ENCODE measurements at regions not wholly inside any gene's neighbourhood (a gene's known extent, or its start where the extent isn't known, plus 50 kb on each side); places are given as distances from the start of the nearest gene placed in this dataset.

DNA sequence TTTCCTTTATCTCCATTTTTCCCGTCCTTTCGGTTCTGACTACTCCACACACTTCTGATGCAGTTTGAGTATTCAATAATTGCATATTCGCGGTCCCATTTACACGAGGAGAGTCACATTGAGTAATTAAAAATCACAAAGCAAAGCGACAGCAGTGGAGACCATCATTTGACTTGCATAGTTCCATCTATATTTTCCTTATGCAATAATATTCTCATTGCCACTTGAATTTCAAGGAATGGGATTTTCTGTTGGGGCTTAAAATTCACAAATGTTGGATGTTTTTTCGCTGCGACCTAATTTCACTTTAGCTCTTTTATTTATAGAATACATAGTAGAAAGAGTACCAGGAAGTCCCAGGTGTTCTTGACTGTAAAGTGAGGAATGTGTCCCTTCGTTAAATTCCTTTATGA is 186.8 kb downstream of the ZEB2 start:
- no peak for DNase-seq

DNA sequence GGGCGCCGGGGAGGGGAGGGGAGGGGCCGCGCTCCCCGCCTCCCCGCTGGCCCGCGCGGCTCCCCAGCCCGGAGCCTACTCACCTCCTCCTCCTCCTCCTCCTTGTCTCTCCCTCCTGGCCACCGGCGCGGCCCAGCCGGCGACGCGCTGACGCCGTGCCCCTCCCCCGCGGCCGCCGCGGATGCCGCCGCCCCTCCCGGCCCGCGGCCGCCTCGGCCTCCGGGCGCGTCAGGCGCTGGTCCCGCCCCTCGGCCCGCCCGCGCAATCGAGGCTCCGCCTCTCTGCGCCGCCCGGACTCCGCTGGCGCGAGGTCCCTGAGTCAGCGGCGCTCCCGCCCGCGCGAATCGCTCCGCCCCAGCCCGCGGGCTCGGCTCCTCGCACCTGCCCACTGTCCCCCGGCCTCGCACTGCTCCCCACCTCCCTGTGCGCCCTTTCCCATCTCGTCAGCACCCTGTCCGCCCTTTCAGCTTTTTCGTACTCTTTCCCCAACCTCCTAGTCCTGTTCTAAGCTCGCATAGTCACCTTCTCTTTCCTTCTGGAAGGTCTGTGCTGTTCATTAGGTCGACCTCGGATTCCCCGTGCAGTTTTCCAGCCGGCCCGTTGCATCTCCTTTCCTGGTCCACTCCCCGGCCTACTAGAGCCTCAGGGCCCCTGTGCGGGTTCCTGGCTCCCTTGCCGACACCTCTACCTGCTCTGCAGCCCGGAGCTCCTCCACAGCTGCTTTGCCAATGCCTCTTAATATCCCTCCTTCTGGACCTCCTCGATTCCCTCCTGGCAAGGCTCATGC is 187.4 kb downstream of the ZEB2 start:
- DNase-seq = peak; percentile 89

DNA sequence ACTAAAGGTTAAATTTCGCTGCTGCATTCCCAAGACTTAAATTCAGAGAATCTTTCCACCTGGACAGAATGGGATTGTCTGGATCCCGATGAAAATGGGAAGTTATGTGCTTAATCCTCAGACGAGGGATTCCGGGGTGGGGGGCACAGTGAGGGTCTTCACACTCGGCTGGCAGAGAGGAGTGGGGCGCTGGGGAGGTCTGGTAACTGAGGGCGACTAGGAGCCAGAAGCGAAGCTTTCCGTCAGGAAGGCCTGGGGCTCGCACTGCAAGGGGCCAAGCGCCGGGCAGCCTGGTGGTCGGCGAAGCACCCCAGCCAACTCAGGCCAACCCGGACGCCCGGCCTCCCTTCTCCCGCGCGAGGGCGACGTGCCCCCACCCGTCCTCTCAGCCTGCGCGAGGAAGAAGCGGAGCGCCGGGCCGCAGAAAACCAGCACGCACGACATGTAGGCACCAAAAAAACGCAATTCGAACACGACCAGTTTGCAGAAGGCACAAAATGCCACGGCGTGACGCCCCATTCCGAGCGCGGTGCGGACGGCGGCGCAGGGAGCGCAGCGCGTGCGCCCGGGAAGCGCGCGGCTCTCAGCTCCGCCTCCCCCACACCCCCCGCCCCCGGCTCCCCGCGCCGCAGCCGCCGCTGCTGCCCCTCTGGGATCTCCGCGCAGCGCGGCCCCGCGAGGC is 188.1 kb downstream of the ZEB2 start:
- DNase-seq = no peak

DNA sequence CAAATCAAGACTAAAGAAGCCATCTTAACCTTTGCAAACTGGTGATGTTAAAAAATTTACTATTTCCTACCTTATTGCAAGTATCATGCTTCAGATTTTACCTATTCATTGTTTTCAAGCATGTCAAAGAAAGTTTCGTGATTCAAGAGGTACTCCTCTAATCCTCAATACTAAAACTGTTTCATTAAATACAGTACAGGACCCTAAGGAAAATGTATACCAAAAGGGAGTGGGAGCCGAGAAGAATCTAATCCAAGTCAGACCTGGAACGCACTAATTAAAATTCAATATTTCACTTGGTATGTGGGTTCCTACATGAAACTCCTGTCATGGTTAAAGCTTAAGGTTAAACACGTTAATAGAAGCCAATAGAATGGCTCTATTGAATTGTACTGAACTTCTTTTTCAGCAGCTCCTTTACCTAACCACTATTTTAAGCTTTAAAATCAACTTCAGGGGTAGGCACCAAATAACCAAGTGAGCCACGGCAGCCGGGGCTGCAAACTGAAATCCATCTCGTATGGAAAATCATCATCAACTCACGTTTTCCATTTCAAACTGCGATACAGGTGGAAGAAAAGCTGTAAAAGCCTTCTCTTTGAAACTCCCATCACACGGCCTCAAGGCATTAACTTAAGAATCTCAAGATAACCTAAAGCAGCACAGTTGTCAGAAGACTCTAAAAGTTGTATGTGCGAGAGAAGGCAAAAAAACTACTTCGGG is 188.8 kb downstream of the ZEB2 start:
- peak; percentile 37 for DNase-seq

DNA sequence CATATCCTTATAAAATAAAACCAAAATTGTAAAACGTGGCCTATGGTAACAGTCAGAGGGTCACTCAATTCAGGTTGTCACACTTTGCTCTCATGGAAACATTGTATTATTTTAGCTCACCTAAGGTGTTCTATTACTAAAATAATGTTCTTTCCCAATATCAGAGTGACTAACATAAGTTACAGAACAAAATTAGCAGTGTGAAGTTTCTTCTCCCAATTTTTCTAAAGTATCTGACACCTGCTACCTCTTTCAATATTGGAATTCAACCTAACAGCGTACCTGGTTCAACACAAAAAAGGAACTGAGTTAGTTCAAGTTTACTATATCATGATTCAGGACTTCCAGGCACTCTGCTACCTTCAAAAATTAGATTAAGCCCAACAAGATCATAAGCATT is 190.4 kb downstream of the ZEB2 start:
- no peak for DNase-seq

DNA sequence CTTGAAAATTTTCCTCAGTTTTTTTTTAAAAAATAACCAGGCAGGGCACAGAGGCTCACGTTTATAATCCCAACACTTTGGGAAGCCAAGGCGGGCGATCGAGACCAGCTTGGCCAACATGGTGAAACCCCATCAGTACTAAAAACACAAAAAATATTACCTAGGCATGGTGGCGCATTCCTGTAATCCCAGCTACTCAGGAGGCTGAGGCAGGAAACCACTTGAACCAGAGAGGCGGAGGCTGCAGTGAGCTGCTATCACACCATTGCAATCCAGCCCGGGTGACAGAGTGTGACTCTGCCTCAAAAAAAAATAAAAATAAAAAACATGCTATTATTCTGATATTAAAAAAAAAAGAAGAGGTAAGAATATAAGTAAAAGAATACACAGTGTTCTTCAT is 191.0 kb downstream of the ZEB2 start:
- DNase-seq = no peak

DNA sequence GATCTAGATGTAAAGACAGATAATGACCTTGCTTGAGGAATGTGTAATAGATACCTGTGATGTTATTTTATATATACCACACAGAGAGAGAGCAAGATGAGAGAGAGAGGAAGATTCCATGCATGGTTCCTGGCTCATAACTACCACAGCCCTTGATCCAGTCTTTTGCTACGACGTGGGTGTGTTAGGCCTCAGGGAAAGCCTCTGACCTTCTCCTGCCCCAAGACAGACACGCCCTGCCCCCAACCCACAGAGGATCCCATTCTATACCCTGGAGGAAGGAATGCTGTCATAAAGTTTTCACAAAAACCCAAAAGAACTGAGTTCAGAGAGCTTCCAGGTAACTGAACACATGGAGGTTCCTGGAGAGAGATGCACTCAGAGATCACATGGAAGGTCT is 193.1 kb downstream of the ZEB2 start:
- no peak for DNase-seq

DNA sequence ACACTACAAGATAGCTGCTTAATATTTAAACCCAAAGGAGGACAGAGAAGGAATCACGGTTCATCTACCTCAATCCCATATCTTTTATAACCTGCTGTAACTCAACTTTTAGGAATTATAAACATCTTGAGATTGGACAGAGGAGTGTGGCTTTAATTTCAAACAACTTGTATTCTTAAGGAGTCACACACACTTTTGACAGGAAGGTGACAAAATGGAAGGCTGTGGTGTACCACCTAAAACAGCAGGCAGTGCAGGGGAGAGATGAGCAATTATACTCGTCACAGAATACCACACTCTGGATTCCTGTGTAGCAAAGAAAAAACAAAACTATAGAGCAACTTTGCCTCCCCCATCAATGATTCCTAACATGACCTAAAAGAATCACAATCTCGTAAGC is 194.8 kb downstream of the ZEB2 start:
- peak; percentile 65 for DNase-seq

DNA sequence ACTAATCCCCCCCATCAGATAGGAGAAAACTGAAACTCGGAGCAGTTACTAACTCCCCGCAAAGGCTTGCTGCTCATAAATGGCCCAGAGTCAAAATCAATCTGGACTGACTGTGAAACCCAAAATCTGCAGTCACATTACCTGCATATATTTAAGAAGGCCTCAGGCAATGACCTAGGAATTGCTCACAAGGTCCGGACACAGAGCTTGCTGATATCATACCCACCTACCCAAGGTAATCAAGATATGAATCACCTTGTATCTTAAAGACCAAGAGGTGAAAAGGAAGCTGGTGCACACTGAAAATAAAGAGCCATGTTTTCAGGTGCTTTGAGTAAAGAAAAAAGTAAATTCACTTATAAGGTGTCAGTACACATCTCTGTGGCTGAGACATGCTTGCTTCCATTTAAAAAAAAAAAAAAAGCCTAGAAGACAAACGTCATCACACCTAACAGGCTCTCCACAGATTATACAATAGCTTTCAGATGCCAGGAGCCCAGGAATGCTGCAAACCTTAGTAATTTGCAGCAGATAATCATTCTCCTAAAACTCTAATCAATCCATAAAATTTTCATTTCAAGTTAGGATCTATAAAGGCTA is 195.4 kb downstream of the ZEB2 start:
- peak; percentile 41 for DNase-seq

DNA sequence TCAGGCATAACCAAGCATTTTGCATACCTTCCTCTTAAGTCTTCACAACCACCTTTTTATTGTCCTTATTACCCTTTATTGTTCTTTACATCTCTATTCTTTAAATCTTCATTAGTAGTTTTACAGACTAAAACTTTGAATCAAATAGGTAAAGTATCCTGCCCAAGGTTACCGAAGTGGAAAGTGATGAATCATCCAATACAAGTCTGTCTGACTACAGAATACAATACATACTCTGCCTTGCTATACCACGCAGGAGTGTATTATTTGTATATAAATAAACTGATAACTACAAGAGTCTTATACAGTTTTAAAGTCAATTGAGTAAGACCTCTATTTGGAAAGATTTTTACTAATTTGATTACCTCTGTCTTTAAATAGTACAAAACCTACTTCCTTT is 196.0 kb downstream of the ZEB2 start:
- no peak for DNase-seq

DNA sequence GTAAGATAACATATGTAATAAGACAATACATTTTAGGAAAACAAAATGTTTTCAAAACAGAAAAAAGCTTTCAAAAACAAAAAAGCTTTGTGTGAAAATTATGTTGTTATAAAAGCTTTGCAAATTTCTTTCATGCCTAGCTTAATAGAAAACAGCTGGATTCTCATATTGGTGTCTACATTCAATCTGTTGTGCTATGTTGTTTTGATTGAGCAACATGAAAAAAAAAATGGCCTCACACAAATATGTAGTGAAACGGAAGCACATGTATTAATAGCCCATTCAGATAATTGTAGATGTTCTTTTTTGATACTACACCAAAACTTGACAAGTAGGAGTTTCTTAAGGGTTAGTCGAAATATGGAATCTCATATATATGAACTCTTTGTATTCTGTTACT is 197.5 kb downstream of the ZEB2 start:
- DNase-seq = no peak

DNA sequence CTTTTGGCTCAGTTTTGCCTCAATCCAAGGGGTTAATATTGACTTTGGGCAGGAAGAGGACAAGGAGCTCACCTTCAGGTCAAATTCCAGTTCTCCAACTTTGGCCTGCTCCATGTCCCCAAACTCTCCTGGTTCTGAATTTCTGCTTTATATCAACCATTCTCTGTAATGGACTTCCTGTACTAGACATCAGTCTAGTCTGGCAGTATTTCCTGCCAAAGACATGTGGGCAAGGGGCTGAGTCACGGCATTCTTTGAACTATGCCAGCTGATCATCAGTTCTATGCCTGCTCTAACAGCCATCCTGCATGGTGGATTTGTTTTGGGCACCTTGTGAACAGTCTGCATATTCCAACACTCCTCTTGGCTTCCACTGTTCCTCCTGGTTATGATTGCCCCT is 199.4 kb downstream of the ZEB2 start:
- DNase-seq = peak; percentile 60

DNA sequence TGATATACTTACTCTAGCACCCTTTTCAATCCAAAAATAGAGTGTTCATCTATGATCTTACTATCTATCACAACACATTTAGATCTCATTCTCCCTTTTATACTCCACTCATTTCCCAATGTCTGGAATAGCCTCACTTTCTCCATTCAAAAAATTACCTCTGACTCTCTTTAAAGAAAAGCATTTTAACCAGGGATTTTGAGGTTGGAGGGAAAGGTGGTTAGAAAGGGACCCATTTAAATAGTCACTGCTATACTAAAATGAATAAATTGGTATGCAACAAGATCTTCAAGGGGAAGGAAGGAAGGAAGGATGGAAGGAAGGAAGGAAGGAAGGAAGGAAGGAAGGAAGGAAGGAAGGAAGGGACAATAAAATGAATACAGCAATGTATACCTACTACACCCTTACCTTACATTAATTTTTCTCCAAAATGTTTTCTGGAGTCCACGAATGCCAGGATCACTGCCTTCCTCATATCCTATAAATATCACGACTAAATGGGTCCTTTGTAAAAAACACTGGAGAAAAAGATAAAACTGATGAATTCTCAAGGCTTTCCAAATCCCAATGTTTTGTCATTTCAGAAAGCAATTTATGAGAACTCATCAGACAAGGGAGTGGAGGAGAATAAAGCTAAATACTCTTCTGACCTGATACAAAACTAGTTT is 202.7 kb downstream of the ZEB2 start:
- no peak for DNase-seq

DNA sequence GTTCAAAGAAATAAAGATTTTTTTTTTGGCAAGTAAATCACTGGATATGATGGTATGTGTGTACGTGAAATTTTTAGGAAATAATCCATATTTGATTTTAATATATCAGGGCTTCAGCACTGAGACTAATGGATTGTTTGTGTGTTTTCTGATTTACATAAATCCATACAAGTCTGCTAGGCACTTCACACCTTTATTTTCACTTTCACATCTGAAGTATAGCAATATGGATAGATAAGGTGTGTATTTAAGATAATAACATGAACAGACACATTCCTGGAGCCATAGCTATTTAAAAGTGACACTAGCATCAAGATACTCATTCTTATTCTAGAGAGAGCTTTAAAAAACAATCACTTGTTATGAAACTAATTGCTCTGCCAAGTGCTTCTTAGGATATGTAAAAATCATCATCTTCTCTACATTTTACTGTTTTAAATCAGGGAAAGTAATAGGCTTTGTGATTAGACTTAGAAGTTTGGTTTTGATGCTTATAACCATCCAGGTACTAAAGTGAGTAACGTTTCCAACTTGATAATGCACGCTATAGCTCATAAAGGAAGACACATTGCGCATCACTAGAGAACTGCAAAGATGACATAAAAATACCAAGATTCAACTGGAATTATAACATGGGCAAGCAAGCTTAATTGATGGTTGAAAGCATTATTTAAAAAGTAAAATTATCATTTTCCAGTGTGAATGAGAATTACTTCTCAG is 208.9 kb downstream of the ZEB2 start:
- no peak for DNase-seq

DNA sequence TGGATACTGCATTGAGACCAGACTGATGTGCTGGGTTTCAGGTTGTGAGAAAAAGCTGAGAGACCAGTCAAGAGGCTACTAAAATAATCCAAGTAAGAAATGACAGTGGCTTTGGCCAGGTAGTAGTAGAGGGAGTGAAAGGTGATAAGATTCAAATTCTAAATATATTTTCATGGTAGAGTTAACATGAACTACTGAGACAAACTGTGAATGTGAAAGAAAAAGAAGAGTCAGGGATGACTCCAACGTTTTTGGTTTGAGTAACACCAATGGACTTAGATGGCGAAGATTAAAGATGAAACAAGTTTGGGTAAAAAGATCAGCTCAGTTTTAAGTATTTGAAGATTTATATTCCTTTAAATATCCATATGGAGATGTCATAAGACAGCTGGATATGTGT is 209.4 kb downstream of the ZEB2 start:
- DNase-seq = no peak

DNA sequence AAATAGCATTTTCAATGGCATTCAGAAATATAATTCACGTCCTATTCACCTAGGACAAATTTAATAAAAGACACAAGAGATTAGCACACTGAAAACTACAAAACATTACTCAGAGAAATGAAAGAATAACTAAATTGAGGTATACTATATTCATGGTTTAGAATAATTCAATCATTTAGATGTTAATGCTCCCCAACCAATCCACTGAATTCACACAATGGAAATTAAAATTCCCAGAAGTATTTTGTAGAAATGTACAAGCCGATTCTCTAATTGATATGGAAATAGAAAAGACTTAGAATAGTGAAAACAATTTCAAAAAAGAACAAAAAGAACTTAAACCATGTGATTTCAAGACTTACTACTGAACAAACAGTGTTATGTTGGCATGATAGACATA is 212.2 kb downstream of the ZEB2 start:
- no peak for DNase-seq

DNA sequence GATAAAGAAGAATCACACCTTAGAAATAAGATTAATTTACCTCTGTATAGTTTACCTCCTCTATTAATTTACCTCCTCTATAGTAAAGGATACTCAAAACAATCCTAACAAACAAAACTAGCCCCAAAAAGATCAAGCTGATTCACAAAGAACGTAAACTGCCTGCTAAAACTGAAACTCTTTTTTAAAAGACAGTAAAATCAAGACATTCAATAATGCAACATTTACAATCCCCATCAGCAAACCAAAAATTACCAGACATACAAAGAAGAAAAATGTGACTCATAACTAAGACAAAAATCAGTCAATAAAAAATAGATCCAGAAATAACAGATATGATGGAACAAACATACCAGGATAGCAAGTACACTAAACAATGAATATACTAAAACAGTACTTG is 215.7 kb downstream of the ZEB2 start:
- DNase-seq = no peak

DNA sequence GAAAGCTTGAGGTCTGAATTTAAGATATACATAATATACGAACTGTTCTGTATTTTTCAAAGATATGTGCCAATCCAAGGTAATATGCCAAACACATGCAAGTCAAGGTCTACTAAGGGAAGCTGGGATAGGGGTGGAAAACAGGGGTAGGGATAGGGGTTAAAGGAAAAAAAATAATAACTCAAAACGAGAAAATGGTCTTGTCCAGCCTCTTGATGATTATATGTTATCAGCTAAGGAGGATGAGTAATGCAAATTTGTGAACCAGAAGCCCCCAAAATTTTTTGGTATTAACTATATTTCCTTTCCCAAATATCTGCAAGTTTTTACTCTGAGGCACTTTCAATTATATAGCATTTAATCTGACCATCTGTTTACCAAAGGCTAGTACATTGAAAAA is 219.3 kb downstream of the ZEB2 start:
- DNase-seq = no peak

DNA sequence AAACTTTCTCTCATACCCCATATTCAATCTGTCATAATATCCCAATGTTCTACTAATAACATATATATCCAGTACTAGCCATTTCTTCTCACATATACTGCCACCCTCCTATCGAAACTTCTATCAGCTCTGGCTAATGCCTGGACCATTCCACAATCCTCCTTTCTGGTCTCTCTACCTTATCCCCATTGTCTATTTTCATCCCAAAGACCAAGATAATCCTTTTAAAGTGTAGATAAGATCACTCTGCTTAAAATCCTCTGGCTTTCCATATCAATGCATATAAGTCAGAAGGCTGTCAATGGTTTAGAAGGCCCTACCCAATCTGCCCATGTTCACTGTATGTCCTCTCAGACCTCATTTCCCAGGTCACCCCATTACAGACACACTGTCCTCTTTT is 229.6 kb downstream of the ZEB2 start:
- DNase-seq = no peak

DNA sequence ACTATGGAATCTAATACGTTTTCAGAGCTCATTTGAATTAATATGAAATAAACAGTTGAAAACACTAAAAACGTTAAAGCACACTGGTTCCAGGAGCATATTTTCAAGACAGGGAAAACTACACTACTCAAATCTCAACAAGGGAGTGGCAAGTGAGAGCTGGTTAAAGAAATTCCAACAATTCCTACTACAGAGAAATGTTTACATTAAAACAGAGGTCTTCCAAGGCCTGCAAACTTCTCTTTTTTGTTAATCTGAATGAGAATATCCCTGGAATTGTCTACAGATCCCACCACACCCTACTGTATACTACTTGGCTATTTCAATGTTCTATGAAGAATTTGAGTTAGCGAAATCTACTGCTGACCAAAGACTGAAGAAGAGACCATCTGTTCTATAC is 231.5 kb downstream of the ZEB2 start:
- DNase-seq = no peak

DNA sequence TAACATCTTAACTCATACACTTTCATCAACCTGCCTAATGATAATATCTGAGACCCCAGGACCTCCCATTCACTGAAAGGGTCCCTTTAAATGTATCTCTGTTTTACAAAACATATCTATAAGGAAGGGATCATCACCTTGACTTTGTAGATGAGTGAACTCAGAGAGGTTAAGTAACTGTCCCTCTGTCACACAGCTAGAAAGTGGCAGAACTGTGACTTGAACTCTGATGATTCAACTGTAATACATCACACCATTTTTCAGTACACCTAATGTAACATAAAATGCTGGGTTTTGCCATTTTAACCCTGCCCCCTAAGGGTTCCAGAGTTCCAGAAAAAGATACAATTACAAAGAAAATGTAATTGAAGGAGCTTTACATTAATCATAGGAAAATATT is 234.6 kb downstream of the ZEB2 start:
- no peak for DNase-seq

DNA sequence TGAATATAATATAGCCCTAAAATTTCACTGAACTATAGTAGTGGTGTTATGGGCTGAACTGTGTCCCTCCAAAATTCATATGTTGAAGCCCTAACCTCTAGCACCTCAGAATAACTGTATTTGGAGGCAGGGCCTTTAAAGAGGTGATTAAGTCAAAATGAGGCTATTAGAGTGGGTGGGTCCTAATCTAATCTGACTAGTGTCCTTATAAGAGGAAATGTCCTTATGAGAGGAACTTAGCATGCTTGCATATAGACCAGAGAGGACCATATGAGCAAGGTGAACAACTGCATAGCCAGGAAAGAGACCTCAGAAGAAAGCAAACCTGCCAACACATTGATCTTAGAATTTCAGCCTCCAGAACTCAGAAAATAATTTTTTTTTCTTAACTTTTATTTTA is 238.4 kb downstream of the ZEB2 start:
- DNase-seq = no peak
